HepG2 (cell line): ENCODE measurements at regions not wholly inside any gene's neighbourhood (a gene's known extent, or its start where the extent isn't known, plus 50 kb on each side); places are given as distances from the start of the nearest gene placed in this dataset.
"Not testable (repeated sequence)": the region's sequence is repeated elsewhere in the genome, so short reads cannot be mapped to it uniquely, and the experiment has no call there.

Experiments
- ATAC-seq: fragments of 200-7000 bp; cut with Tn5 transposase; 3 replicates; pipeline ENCODE4 v1.9.1; 2020; ENCODE audit warnings: mild to moderate bottlenecking, moderate library complexity
- BruUV-seq: library from RNA; stranded (reverse); fragments of 400-500 nt; replicated peaks from 2 replicates; lab custom pipeline; 2021; lab: Mats Ljungman, UMichigan
- CTCF ChIA-PET: fragments of 300-600 bp; formaldehyde crosslinking; extraction: SDS; loops from one replicate; lab custom pipeline; 2021; ENCODE audit warnings: low total read pairs, inconsistent platforms, low intra/inter-chr PET ratio; lab: Yijun Ruan, JAX
- POLR2A ChIA-PET: fragments of 350-600 bp; sonication (Branson Sonifier 250); formaldehyde crosslinking; loops from one replicate; lab custom pipeline; 2020; ENCODE audit warnings: antibody characterized with exemption, inconsistent platforms; lab: Yijun Ruan, JAX
- DNase-seq: peaks from one replicate; pipeline ENCODE4 v3.0.0-alpha.2; 2015; ENCODE audit warnings: low spot score
- FAIRE-seq: peaks from 3 replicates; lab custom pipeline; 2011; peaks lifted over from hg19 to GRCh38; lab: Jason Lieb, UNC
- H2AFZ ChIP-seq: one replicate; pipeline ENCODE4 v1.6.1; 2011; ENCODE audit warnings: low read length, inconsistent platforms
- H3K27ac ChIP-seq: fragments of 300-600 bp; 3 replicates; pipeline ENCODE4 v1.8.0; 2011; ENCODE audit warnings: mixed run types, mild to moderate bottlenecking, mixed read lengths, low read length, inconsistent platforms; ENCODE audit not compliant: insufficient read depth; ENCODE audit errors: extremely low read length
- H3K27me3 ChIP-seq, 2 experiments: fragments of 200-600 bp in 1 of 2; 2 replicates in 1 of 2; 3 replicates in 1 of 2; pipeline versions ENCODE4 v1.6.0 to v1.8.0; 2011; ENCODE audit warnings: low read length in 2 of 2, mild to moderate bottlenecking in 2 of 2, moderate library complexity in 2 of 2, inconsistent platforms in 1 of 2; ENCODE audit not compliant: insufficient read depth in 2 of 2, control insufficient read depth in 1 of 2
- H3K36me3 ChIP-seq, 2 experiments: fragments of 200-600 bp in 1 of 2; replicated peaks in 1 of 2; 2 replicates in 1 of 2; 3 replicates in 1 of 2; pipeline versions ENCODE4 v1.5.1 to v1.8.0; 2011; ENCODE audit warnings: low read length in 2 of 2, inconsistent platforms in 1 of 2; ENCODE audit not compliant: insufficient read depth in 2 of 2, control insufficient read depth in 1 of 2
- H3K4me1 ChIP-seq: 2 replicates; pipeline ENCODE4 v1.5.1; 2012; ENCODE audit warnings: low read length, inconsistent platforms; ENCODE audit not compliant: insufficient read depth
- H3K4me2 ChIP-seq: 2 replicates; pipeline ENCODE4 v1.6.0; 2011; ENCODE audit warnings: low read depth, low read length, inconsistent platforms
- H3K4me3 ChIP-seq, 3 experiments: fragments of 200-600 bp in 1 of 3; sonication (generic), shearing (Covaris generic) in 1 of 3; replicated peaks in 1 of 3; 2 replicates each; pipeline ENCODE4 v1.5.1; 2011 to 2016; ENCODE audit warnings: low read length in 3 of 3, inconsistent platforms in 2 of 3, low read depth in 2 of 3, mild to moderate bottlenecking in 2 of 3, control low read depth in 1 of 3, mixed read lengths in 1 of 3; ENCODE audit not compliant: insufficient read depth in 1 of 3
- H3K79me2 ChIP-seq: one replicate; pipeline ENCODE4 v1.6.1; 2011; ENCODE audit warnings: low read length, inconsistent platforms; ENCODE audit not compliant: insufficient read depth
- H3K9ac ChIP-seq: 2 replicates; pipeline ENCODE4 v1.6.0; 2011; ENCODE audit warnings: mild to moderate bottlenecking, low read depth, low read length, inconsistent platforms; ENCODE audit not compliant: insufficient read depth
- H3K9me3 ChIP-seq: 2 replicates; pipeline ENCODE4 v1.5.1; 2012; ENCODE audit warnings: mild to moderate bottlenecking, low read length
- H4K20me1 ChIP-seq: 2 replicates; pipeline ENCODE4 v1.6.0; 2011; ENCODE audit warnings: inconsistent platforms, mild to moderate bottlenecking, low read length, moderate library complexity; ENCODE audit not compliant: insufficient read depth
- DZIP1 ChIP-seq: sonication (generic); formaldehyde crosslinking; IDR thresholded peaks from 2 replicates; pipeline ENCODE4 v1.5.0; 2020; ENCODE audit warnings: mild to moderate bottlenecking, missing genetic modification reagents
- ISX ChIP-seq: sonication (generic); formaldehyde crosslinking; conservative IDR thresholded peaks from 2 replicates; pipeline ENCODE4 v1.5.0; 2020; ENCODE audit warnings: missing genetic modification reagents
- LBX2 ChIP-seq: sonication (generic); formaldehyde crosslinking; IDR thresholded peaks from 2 replicates; pipeline ENCODE4 v1.5.0; 2020; ENCODE audit warnings: missing genetic modification reagents, mild to moderate bottlenecking, borderline replicate concordance
- MTERF4 ChIP-seq: sonication (generic); formaldehyde crosslinking; IDR thresholded peaks from 2 replicates; pipeline ENCODE4 v1.8.0; 2023; ENCODE audit warnings: mild to moderate bottlenecking, missing genetic modification reagents
- SMAD1 ChIP-seq: sonication (generic); formaldehyde crosslinking; IDR thresholded peaks from 2 replicates; pipeline ENCODE4 v1.4.0; 2020; ENCODE audit warnings: missing genetic modification reagents, low read depth, mild to moderate bottlenecking, borderline replicate concordance
- ZNF121 ChIP-seq: sonication (generic); formaldehyde crosslinking; IDR thresholded peaks from 2 replicates; pipeline ENCODE4 v1.5.0; 2020; ENCODE audit warnings: mild to moderate bottlenecking, missing genetic modification reagents
- ZNF484 ChIP-seq: sonication (generic); formaldehyde crosslinking; IDR thresholded peaks from 2 replicates; pipeline ENCODE4 v1.5.1; 2020; ENCODE audit warnings: mild to moderate bottlenecking, low read depth, missing genetic modification reagents, borderline replicate concordance
- ZNF713 ChIP-seq: sonication (generic); formaldehyde crosslinking; IDR thresholded peaks from 2 replicates; pipeline ENCODE4 v1.4.0; 2020; ENCODE audit warnings: mild to moderate bottlenecking, missing genetic modification reagents
- WGBS: methylation state at CpG from one replicate; pipeline ENCODE4 v1.1.6; 2017; ENCODE audit warnings: low lambda C conversion rate; 5-methylcytosine and 5-hydroxymethylcytosine counted together
- in situ Hi-C: cut with HindIII; loops from 2 replicates; pipeline ENCODE4 v1.10.0; 2017; ENCODE audit warnings: low pct_unique_long_range_greater_than_20kb; ENCODE audit not compliant: extremely low pct_ligation_motif_present
- intact Hi-C: fragments of 100-400 bp; cut with micrococcal nuclease; formaldehyde crosslinking; loops from one replicate; pipeline ENCODE4 v1.10.0; 2022; ENCODE audit not compliant: unreplicated experiment

- BruUV-seq: no TSS peak
- no peaks in the 10 kb centered on the region for H3K79me2 ChIP-seq
- ATAC-seq: no peak
- no peak overlapping the region for H3K4me3 ChIP-seq
- no peak overlapping the region for H3K4me2 ChIP-seq
- no peak for DNase-seq
- no peaks in the 10 kb centered on the region for H3K27me3 ChIP-seq
- POLR2A ChIA-PET: no interaction called here
- H3K36me3 ChIP-seq: no peaks in the 10 kb centered on the region
- intact Hi-C loops: no loop called here
- no peaks in the 10 kb centered on the region for H3K4me1 ChIP-seq
- WGBS: 0% methylated on average over 1 of the region's 1 CpG
- CTCF ChIA-PET: no interaction called here
- no peaks in the 10 kb centered on the region for H4K20me1 ChIP-seq
- H3K9ac ChIP-seq: no peak overlapping the region
- TF ChIP-seq ZNF121 (CRISPR knock-in tag) (no peak), LBX2 (CRISPR knock-in tag) (no peak), ZNF713 (CRISPR knock-in tag) (no peak), ISX (CRISPR knock-in tag) (no peak), ZNF484 (no peak), MTERF4 (CRISPR knock-in tag) (no peak), SMAD1 (CRISPR knock-in tag) (no peak), DZIP1 (CRISPR knock-in tag) (no peak)
- no peak overlapping the region for H2AFZ ChIP-seq
- in situ Hi-C loops: no loop called here
- no peak for FAIRE-seq
- H3K9me3 ChIP-seq: no peaks in the 10 kb centered on the region
- no peak overlapping the region for H3K27ac ChIP-seq
These were observed 997.2 kb downstream of the DIPK2A start for GRCh38 chr3:144968750-144969350.

- POLR2A ChIA-PET, H3K27ac ChIP-seq, H4K20me1 ChIP-seq, H3K9ac ChIP-seq, ATAC-seq, H3K79me2 ChIP-seq, intact Hi-C loops, in situ Hi-C loops, DNase-seq, H2AFZ ChIP-seq, H3K36me3 ChIP-seq, CTCF ChIA-PET, H3K4me2 ChIP-seq, BruUV-seq, H3K4me1 ChIP-seq, H3K4me3 ChIP-seq, H3K27me3 ChIP-seq, FAIRE-seq, H3K9me3 ChIP-seq: not testable (repeated sequence)
- WGBS: 7% methylated on average over 7 of the region's 7 CpGs
These were observed 1012.9 kb downstream of the DIPK2A start for GRCh38 chr3:144984481-144984880.
